WTC11 (cell line): ENCODE measurements at regions not wholly inside any gene's neighbourhood (a gene's known extent, or its start where the extent isn't known, plus 50 kb on each side); places are given as distances from the start of the nearest gene placed in this dataset.

Source experiments
- ATAC-seq: fragments of 200-7000 bp; cut with Tn5 transposase; 2 replicates; pipeline ENCODE4 v1.10.0; 2021; ENCODE audit warnings: mild to moderate bottlenecking, moderate library complexity
- CTCF ChIA-PET: fragments of 300-600 bp; sonication (Branson Sonifier 250); formaldehyde crosslinking; loops from one replicate; lab custom pipeline; 2021; ENCODE audit warnings: antibody characterized with exemption; lab: Charles Lee
- POLR2A ChIA-PET: fragments of 350-600 bp; sonication (Branson Sonifier 250); formaldehyde crosslinking; loops from one replicate; lab custom pipeline; 2021; ENCODE audit warnings: antibody characterized with exemption; lab: Charles Lee
- DNase-seq: peaks from one replicate; pipeline ENCODE4 v3.0.0; 2021; ENCODE audit warnings: low spot score
- H3K27ac Mint-ChIP-seq: 2 replicates; pipeline ENCODE4 v1.8.0; 2021; ENCODE audit warnings: mixed read lengths
- H3K27me3 Mint-ChIP-seq: 2 replicates; pipeline ENCODE4 v1.8.0; 2021; ENCODE audit warnings: low read depth, mild to moderate bottlenecking, moderate library complexity, mixed read lengths
- H3K36me3 Mint-ChIP-seq: 2 replicates; pipeline ENCODE4 v1.8.0; 2021; ENCODE audit warnings: mixed read lengths
- H3K4me1 Mint-ChIP-seq: 2 replicates; pipeline ENCODE4 v1.8.0; 2022; ENCODE audit warnings: mixed read lengths
- H3K4me3 Mint-ChIP-seq: 2 replicates; pipeline ENCODE4 v1.8.0; 2021; ENCODE audit warnings: mild to moderate bottlenecking, moderate library complexity, mixed read lengths
- H3K9me3 Mint-ChIP-seq: 2 replicates; pipeline ENCODE4 v1.8.0; 2021; ENCODE audit warnings: mixed read lengths
- CBFB ChIP-seq: sonication (generic); formaldehyde crosslinking; IDR thresholded peaks from 2 replicates; pipeline ENCODE4 v1.8.1; 2022; ENCODE audit warnings: mild to moderate bottlenecking, low read depth, missing genetic modification reagents
- EMX1 ChIP-seq: fragments of 250-450 bp; sonication (Bioruptor Pico); IDR thresholded peaks from 2 replicates; pipeline ENCODE4 v1.8.0; 2021; ENCODE audit warnings: mild to moderate bottlenecking
- FOXK1 ChIP-seq: sonication (generic); formaldehyde crosslinking; IDR thresholded peaks from 2 replicates; pipeline ENCODE4 v1.8.0; 2022; ENCODE audit warnings: mild to moderate bottlenecking, moderate library complexity, missing genetic modification reagents
- JAZF1 ChIP-seq: fragments of 250-450 bp; sonication (Bioruptor Pico); IDR thresholded peaks from 2 replicates; pipeline ENCODE4 v1.9.0; 2021; ENCODE audit warnings: moderate library complexity, mild to moderate bottlenecking, inconsistent platforms
- KAT7 ChIP-seq: sonication (generic); formaldehyde crosslinking; IDR thresholded peaks from 2 replicates; pipeline ENCODE4 v1.8.1; 2023; ENCODE audit warnings: missing genetic modification reagents, mild to moderate bottlenecking, borderline replicate concordance
- SMAD3 ChIP-seq: sonication (generic); formaldehyde crosslinking; IDR thresholded peaks from 2 replicates; pipeline ENCODE4 v1.8.0; 2022; ENCODE audit warnings: missing genetic modification reagents, mild to moderate bottlenecking, borderline replicate concordance
- SMAD4 ChIP-seq: sonication (generic); formaldehyde crosslinking; IDR thresholded peaks from 2 replicates; pipeline ENCODE4 v1.8.0; 2022; ENCODE audit warnings: mild to moderate bottlenecking, missing genetic modification reagents
- TEAD1 ChIP-seq: sonication (generic); formaldehyde crosslinking; IDR thresholded peaks from 2 replicates; pipeline ENCODE4 v1.8.0; 2022; ENCODE audit warnings: mild to moderate bottlenecking, missing genetic modification reagents
- ZNF219 ChIP-seq: sonication (generic); formaldehyde crosslinking; IDR thresholded peaks from 2 replicates; pipeline ENCODE4 v1.8.0; 2023; ENCODE audit warnings: missing genetic modification reagents, mild to moderate bottlenecking, borderline replicate concordance
- ZNF671 ChIP-seq: fragments of 250-450 bp; sonication (Bioruptor Pico); IDR thresholded peaks from 2 replicates; pipeline ENCODE4 v1.8.0; 2021; ENCODE audit warnings: mild to moderate bottlenecking
- TF ChIP-seq, protein P1 (sequence below): fragments of 250-450 bp; sonication (Bioruptor Pico); IDR thresholded peaks from 2 replicates; pipeline ENCODE4 v1.9.0; 2021; ENCODE audit warnings: mild to moderate bottlenecking
- TF ChIP-seq, protein P2 (sequence below): sonication (generic); formaldehyde crosslinking; IDR thresholded peaks from 2 replicates; pipeline ENCODE4 v1.8.0; 2022; ENCODE audit warnings: missing genetic modification reagents
- TF ChIP-seq, protein P3 (sequence below): fragments of 250-450 bp; sonication (Bioruptor Pico); IDR thresholded peaks from 2 replicates; pipeline ENCODE4 v1.9.0; 2021; ENCODE audit warnings: mild to moderate bottlenecking, borderline replicate concordance
- TF ChIP-seq, protein P4 (sequence below): sonication (generic); formaldehyde crosslinking; IDR thresholded peaks from 2 replicates; pipeline ENCODE4 v1.8.1; 2022; ENCODE audit warnings: low read depth, mild to moderate bottlenecking, moderate library complexity, missing genetic modification reagents, borderline replicate concordance
- TF ChIP-seq, protein P5 (sequence below): sonication (generic); formaldehyde crosslinking; IDR thresholded peaks from 2 replicates; pipeline ENCODE4 v1.8.0; 2022; ENCODE audit warnings: mild to moderate bottlenecking, missing genetic modification reagents
- TF ChIP-seq, protein P6 (sequence below): fragments of 250-450 bp; sonication (Bioruptor Pico); IDR thresholded peaks from 2 replicates; pipeline ENCODE4 v1.9.0; 2021; ENCODE audit warnings: mild to moderate bottlenecking
- TF ChIP-seq, protein P7 (sequence below): sonication (generic); formaldehyde crosslinking; IDR thresholded peaks from 2 replicates; pipeline ENCODE4 v1.8.1; 2022; ENCODE audit warnings: low read depth, missing genetic modification reagents, borderline replicate concordance
- TF ChIP-seq, protein P8 (sequence below): sonication (generic); formaldehyde crosslinking; IDR thresholded peaks from 2 replicates; pipeline ENCODE4 v1.8.1; 2023; ENCODE audit warnings: mild to moderate bottlenecking, missing genetic modification reagents, moderate library complexity
- TF ChIP-seq, protein P9 (sequence below): sonication (generic); formaldehyde crosslinking; IDR thresholded peaks from 2 replicates; pipeline ENCODE4 v1.8.1; 2023; ENCODE audit warnings: mild to moderate bottlenecking, missing genetic modification reagents

DNA sequence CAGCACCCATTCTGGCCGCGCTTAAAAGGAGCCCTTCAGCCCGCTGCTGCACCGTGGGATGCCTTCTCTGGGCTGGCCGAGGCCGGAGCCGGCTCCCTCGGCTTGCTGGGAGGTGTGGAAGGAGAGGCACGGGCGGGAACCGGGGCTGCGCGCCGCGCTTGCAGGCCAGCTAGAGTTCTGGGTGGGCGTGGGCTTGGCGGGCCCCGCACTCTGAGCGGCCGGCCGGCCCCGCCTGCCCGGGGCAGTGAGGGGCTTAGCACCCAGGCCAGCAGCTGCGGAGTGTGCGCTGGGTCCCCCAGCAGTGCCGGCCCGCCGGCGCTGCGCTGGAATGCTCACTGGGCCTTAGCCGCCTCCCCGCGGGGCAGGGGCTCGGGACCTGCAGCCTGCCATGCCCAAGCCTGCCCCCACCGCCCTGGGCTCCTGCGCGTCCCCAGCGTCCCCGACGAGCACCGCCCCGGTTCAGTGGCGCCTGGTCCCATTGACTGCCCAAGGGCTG, 111.3 kb downstream of the PCDH18 start (continued):
- TF ChIP-seq, protein P1, sequence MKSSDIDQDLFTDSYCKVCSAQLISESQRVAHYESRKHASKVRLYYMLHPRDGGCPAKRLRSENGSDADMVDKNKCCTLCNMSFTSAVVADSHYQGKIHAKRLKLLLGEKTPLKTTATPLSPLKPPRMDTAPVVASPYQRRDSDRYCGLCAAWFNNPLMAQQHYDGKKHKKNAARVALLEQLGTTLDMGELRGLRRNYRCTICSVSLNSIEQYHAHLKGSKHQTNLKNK (CRISPR knock-in tag) = no peak
- TF ChIP-seq, protein P2, sequence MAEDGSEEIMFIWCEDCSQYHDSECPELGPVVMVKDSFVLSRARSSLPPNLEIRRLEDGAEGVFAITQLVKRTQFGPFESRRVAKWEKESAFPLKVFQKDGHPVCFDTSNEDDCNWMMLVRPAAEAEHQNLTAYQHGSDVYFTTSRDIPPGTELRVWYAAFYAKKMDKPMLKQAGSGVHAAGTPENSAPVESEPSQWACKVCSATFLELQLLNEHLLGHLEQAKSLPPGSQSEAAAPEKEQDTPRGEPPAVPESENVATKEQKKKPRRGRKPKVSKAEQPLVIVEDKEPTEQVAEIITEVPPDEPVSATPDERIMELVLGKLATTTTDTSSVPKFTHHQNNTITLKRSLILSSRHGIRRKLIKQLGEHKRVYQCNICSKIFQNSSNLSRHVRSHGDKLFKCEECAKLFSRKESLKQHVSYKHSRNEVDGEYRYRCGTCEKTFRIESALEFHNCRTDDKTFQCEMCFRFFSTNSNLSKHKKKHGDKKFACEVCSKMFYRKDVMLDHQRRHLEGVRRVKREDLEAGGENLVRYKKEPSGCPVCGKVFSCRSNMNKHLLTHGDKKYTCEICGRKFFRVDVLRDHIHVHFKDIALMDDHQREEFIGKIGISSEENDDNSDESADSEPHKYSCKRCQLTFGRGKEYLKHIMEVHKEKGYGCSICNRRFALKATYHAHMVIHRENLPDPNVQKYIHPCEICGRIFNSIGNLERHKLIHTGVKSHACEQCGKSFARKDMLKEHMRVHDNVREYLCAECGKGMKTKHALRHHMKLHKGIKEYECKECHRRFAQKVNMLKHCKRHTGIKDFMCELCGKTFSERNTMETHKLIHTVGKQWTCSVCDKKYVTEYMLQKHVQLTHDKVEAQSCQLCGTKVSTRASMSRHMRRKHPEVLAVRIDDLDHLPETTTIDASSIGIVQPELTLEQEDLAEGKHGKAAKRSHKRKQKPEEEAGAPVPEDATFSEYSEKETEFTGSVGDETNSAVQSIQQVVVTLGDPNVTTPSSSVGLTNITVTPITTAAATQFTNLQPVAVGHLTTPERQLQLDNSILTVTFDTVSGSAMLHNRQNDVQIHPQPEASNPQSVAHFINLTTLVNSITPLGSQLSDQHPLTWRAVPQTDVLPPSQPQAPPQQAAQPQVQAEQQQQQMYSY (CRISPR knock-in tag) = no peak
- no peak for TF ChIP-seq JAZF1
- TF ChIP-seq, protein P3, sequence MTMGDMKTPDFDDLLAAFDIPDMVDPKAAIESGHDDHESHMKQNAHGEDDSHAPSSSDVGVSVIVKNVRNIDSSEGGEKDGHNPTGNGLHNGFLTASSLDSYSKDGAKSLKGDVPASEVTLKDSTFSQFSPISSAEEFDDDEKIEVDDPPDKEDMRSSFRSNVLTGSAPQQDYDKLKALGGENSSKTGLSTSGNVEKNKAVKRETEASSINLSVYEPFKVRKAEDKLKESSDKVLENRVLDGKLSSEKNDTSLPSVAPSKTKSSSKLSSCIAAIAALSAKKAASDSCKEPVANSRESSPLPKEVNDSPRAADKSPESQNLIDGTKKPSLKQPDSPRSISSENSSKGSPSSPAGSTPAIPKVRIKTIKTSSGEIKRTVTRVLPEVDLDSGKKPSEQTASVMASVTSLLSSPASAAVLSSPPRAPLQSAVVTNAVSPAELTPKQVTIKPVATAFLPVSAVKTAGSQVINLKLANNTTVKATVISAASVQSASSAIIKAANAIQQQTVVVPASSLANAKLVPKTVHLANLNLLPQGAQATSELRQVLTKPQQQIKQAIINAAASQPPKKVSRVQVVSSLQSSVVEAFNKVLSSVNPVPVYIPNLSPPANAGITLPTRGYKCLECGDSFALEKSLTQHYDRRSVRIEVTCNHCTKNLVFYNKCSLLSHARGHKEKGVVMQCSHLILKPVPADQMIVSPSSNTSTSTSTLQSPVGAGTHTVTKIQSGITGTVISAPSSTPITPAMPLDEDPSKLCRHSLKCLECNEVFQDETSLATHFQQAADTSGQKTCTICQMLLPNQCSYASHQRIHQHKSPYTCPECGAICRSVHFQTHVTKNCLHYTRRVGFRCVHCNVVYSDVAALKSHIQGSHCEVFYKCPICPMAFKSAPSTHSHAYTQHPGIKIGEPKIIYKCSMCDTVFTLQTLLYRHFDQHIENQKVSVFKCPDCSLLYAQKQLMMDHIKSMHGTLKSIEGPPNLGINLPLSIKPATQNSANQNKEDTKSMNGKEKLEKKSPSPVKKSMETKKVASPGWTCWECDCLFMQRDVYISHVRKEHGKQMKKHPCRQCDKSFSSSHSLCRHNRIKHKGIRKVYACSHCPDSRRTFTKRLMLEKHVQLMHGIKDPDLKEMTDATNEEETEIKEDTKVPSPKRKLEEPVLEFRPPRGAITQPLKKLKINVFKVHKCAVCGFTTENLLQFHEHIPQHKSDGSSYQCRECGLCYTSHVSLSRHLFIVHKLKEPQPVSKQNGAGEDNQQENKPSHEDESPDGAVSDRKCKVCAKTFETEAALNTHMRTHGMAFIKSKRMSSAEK (CRISPR knock-in tag) = no peak
- no peak for TF ChIP-seq ZNF219 (CRISPR knock-in tag)
- TF ChIP-seq SMAD3 = no peak
- TF ChIP-seq, protein P4, sequence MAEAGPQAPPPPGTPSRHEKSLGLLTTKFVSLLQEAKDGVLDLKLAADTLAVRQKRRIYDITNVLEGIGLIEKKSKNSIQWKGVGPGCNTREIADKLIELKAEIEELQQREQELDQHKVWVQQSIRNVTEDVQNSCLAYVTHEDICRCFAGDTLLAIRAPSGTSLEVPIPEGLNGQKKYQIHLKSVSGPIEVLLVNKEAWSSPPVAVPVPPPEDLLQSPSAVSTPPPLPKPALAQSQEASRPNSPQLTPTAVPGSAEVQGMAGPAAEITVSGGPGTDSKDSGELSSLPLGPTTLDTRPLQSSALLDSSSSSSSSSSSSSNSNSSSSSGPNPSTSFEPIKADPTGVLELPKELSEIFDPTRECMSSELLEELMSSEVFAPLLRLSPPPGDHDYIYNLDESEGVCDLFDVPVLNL (CRISPR knock-in tag) = no peak

DNA sequence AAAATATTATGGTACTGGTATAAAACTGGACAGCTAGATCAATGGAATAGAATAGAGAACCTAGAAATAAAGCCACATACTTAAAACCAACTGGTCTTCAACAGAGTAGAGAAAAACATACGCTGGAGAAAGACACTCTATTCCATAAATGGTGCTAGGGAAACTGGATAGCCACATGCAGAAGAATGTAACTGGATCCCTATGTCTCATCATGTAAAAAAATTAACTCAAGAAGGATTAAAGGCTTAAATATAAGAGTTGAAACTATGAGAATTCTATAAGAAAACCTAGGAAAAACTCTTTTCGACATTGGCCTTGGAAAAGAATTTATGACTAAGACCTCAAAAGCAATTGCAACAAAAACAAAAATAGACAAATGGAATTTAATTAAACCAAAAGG, 114.6 kb downstream of the PCDH18 start:
- DNase-seq (no peak), ATAC-seq (no peak)
- Mint-ChIP-seq H3K36me3 (peaks cover 6% of the 10 kb centered on the region), H3K27ac (no peak overlapping the region), H3K9me3 (peaks cover 16% of the 10 kb centered on the region), H3K4me1 (peaks cover 4% of the 10 kb centered on the region), H3K27me3 (peaks cover 3% of the 10 kb centered on the region; the same call in 1 of the 2 replicates), H3K4me3 (no peak overlapping the region)
- ChIA-PET POLR2A (no interaction called here), CTCF (no interaction called here)
- TF ChIP-seq EMX1 (CRISPR knock-in tag) (no peak), CBFB (CRISPR knock-in tag) (no peak), SMAD4 (CRISPR knock-in tag) (no peak), KAT7 (CRISPR knock-in tag) (no peak), ZNF671 (no peak), FOXK1 (CRISPR knock-in tag) (no peak), TEAD1 (CRISPR knock-in tag) (no peak)
- TF ChIP-seq, protein P5, sequence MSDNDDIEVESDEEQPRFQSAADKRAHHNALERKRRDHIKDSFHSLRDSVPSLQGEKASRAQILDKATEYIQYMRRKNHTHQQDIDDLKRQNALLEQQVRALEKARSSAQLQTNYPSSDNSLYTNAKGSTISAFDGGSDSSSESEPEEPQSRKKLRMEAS (CRISPR knock-in tag) = no peak
- TF ChIP-seq, protein P6, sequence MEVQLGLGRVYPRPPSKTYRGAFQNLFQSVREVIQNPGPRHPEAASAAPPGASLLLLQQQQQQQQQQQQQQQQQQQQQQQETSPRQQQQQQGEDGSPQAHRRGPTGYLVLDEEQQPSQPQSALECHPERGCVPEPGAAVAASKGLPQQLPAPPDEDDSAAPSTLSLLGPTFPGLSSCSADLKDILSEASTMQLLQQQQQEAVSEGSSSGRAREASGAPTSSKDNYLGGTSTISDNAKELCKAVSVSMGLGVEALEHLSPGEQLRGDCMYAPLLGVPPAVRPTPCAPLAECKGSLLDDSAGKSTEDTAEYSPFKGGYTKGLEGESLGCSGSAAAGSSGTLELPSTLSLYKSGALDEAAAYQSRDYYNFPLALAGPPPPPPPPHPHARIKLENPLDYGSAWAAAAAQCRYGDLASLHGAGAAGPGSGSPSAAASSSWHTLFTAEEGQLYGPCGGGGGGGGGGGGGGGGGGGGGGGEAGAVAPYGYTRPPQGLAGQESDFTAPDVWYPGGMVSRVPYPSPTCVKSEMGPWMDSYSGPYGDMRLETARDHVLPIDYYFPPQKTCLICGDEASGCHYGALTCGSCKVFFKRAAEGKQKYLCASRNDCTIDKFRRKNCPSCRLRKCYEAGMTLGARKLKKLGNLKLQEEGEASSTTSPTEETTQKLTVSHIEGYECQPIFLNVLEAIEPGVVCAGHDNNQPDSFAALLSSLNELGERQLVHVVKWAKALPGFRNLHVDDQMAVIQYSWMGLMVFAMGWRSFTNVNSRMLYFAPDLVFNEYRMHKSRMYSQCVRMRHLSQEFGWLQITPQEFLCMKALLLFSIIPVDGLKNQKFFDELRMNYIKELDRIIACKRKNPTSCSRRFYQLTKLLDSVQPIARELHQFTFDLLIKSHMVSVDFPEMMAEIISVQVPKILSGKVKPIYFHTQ = no peak
- TF ChIP-seq, protein P7, sequence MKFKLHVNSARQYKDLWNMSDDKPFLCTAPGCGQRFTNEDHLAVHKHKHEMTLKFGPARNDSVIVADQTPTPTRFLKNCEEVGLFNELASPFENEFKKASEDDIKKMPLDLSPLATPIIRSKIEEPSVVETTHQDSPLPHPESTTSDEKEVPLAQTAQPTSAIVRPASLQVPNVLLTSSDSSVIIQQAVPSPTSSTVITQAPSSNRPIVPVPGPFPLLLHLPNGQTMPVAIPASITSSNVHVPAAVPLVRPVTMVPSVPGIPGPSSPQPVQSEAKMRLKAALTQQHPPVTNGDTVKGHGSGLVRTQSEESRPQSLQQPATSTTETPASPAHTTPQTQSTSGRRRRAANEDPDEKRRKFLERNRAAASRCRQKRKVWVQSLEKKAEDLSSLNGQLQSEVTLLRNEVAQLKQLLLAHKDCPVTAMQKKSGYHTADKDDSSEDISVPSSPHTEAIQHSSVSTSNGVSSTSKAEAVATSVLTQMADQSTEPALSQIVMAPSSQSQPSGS (CRISPR knock-in tag) = no peak
- TF ChIP-seq, protein P8, sequence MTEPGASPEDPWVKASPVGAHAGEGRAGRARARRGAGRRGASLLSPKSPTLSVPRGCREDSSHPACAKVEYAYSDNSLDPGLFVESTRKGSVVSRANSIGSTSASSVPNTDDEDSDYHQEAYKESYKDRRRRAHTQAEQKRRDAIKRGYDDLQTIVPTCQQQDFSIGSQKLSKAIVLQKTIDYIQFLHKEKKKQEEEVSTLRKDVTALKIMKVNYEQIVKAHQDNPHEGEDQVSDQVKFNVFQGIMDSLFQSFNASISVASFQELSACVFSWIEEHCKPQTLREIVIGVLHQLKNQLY = no peak
- TF ChIP-seq, protein P9, sequence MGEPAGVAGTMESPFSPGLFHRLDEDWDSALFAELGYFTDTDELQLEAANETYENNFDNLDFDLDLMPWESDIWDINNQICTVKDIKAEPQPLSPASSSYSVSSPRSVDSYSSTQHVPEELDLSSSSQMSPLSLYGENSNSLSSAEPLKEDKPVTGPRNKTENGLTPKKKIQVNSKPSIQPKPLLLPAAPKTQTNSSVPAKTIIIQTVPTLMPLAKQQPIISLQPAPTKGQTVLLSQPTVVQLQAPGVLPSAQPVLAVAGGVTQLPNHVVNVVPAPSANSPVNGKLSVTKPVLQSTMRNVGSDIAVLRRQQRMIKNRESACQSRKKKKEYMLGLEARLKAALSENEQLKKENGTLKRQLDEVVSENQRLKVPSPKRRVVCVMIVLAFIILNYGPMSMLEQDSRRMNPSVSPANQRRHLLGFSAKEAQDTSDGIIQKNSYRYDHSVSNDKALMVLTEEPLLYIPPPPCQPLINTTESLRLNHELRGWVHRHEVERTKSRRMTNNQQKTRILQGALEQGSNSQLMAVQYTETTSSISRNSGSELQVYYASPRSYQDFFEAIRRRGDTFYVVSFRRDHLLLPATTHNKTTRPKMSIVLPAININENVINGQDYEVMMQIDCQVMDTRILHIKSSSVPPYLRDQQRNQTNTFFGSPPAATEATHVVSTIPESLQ (CRISPR knock-in tag) = no peak
